CD4-positive, alpha-beta T cell treated with Interleukin-21 for 1 hour (primary cell): ENCODE measurements at regions not wholly inside any gene's neighbourhood (a gene's known extent, or its start where the extent isn't known, plus 50 kb on each side); places are given as distances from the start of the nearest gene placed in this dataset.
"Not testable (repeated sequence)": the region's sequence is repeated elsewhere in the genome, so short reads cannot be mapped to it uniquely, and the experiment has no call there.

Experiments
- DNase-seq: peaks from one replicate; pipeline ENCODE4 v3.0.0-alpha.2; 2020

DNA sequence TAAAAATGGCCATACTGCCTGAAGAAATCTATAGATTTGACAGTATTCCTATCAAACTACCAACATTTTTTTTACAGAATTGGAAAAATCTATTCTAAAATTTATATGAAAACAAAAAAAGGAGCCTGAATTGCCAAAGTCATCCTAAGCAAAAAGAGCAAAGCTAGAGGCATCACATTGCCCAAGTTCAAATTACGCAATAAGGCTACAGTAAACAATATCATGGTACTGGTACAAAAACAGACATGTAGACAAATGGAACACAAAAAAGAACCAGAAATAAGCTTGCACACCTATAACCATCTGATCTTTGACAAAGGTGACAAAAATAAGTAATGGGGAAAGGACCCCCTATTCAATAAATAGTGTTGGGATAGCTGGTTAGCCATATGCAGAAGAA lies 50.2 kb upstream of the THSD7B start:
- no peak for DNase-seq

DNA sequence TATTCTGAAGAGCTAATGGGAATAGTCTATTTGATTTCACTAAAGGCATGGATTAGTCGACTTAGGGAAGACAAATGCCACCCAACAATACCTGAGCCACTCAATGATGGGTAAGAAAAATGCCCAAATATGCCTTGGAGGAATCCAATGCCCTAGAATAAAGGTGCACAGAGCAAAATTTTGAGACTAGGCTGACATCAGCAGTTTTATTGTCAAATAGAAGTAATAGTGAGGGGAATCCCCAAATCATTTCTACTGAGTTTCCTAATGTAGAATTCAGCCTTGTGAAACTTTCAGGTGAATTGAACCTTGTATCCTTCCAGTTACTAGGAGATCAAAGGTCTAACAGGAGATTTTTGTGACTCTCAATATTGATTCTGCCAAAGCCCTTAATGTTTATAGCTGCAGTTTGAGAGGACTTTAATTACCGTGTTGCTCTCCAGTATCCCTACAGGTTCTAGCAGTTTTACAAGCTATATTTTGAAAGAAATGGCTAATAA lies 50.8 kb upstream of the THSD7B start:
- DNase-seq: no peak

GRCh38 chr2:136713739-136714138 lies 51.6 kb upstream of the THSD7B start:
- no peak for DNase-seq

DNA sequence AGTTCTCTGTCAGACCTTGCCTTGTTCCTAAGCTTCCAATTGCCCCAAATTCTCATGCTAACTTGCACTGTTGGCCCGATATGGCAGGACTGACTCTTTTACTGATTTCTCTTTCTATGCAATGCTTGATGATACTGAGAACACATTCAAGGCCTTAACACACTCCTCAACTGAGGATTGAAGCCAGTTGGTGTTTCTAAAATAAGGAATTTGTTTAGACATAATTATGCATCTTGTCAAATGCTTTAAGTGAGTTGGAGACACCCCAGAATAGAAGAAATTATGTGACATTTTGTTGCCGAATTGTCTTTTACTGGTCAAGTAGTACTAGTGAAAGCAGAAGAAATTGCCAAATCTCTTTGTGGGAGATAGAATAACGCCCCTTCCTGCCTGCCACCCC lies 60.0 kb upstream of the THSD7B start:
- no peak for DNase-seq

DNA sequence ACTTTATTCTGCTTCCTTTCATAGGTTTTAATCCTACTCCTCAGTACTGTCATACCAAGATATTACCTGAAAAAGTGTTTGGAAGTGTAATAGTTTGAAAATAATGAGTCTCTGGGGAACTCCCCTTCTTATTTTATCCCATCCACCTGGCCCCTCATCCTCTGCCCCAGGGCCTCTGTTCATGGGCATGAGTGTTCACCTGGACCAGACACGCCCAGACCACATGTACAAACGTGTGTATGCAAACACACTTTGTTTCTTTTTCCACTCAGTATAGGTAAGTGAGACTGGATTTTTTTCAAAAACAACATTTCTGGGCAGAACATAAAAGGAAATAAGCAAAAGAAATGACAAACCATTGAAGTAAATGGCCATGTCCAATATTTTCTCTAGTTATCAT lies 62.1 kb upstream of the THSD7B start:
- DNase-seq: no peak

- DNase-seq: no peak
These were observed 68.9 kb upstream of the THSD7B start for GRCh38 chr2:136696438-136696837.

DNA sequence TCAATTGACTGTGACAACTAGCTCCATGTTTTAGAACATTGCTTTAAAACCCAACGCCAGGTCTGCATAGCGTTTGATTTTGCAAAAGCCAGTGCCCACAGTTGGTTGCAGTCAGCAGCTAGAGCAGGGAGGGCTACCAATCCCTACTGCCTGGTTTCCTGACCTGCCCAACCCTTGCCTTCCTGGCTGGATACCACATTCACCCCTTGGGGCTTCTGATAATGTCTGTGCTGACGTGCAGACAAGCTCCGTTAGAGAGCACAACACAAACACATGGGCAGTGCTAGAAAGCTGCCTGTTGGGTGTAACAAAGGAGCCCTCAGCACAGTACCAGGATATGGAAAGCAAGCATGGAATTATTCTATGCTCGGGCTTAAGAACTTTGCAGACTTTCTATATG lies 71.4 kb upstream of the THSD7B start:
- DNase-seq: no peak

- not testable (repeated sequence) for DNase-seq
These were observed 85.3 kb upstream of the THSD7B start for GRCh38 chr2:136680079-136680478.

DNA sequence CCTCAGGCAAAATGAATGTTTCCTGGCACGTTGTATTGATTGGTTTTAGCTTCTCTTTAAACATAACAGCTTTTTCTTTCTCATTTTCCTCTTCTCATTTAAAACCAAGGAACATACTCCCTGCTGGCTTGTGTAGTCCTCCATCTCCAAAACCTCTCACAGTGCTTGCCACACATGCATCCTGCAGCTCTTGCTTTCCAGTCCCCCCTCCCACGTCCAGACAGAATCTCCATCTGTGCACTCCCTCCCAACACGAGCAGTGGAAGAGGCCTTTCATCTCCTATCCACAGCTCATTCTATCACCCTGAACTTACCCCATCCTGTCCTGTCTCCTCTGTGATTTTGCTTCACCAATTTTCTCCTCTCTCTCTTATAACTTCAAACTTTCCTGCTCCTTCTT lies 99.6 kb upstream of the THSD7B start:
- no peak for DNase-seq

DNA sequence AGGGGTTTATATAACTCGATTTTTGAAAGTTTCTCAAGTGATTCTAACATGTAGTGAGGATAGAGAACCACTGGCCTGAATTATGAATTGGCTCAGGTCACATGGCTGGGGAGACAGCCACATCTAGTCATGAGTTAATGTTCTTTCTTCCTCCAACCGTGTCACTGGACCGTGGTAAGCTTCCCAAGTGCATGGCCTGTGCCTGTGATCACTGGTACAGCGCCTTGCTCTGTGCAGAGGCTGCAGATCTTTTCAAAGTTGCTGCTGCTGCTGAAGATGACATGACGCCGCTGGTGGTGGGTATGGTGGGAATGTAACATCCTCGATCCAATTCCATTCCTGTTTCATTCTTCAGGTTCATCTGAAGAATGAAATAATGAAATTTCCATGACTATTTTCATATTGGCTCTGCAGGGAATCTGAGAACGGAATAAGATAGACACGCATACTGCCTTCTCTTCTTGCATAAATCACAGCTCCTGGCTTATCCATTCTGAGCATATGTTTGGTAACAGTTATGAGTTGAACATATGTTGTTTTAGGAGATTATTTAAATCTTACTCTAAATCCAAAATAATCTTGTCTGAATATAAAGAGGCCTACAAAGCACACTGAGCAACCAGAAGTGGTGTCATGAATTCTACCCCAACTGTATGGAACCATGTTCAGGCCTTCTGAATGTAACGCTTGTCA lies 100.5 kb upstream of the THSD7B start:
- DNase-seq: no peak

DNA sequence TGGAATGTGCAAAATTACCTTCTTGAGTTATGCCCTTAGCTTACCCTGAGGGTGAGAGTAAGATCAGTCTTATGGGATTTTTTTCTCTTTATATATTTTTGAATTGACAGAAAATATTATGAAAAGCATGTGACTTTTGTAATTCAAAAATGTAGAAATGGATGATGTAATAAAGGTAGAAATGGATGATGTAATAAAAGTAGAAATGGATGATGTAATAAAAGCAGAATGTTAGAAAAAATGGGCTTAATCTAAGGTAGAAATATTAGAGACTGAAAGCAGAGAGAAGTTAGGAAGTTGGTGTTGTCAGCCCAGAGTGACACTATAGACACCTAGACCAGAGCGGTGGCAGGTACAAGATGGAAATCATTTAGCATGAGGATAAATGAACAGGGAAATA lies 107.1 kb upstream of the THSD7B start:
- DNase-seq: no peak

- no peak for DNase-seq
These were observed 111.5 kb upstream of the THSD7B start for GRCh38 chr2:136653861-136654260.

GRCh38 chr2:136651456-136652010 lies 113.8 kb upstream of the THSD7B start:
- DNase-seq: no peak

DNA sequence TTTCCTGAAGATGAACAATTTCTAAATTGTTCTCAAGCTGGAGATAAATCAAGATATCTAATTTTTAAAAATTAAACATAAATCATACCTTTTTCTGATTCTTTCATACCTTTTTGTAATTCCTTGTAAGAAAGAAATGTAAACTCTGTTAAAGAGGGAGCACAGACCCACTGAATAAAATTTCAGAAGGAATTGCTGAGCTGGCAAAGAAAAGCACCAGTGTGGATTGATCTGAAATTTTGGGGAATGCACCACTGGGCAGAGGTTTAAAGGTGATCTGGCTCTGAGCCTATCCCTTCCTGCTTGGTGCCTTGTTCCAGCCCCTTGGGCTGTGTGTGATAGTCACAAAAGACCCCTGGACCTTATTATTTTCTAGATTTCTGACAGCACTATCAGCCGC lies 118.3 kb upstream of the THSD7B start:
- DNase-seq: no peak

DNA sequence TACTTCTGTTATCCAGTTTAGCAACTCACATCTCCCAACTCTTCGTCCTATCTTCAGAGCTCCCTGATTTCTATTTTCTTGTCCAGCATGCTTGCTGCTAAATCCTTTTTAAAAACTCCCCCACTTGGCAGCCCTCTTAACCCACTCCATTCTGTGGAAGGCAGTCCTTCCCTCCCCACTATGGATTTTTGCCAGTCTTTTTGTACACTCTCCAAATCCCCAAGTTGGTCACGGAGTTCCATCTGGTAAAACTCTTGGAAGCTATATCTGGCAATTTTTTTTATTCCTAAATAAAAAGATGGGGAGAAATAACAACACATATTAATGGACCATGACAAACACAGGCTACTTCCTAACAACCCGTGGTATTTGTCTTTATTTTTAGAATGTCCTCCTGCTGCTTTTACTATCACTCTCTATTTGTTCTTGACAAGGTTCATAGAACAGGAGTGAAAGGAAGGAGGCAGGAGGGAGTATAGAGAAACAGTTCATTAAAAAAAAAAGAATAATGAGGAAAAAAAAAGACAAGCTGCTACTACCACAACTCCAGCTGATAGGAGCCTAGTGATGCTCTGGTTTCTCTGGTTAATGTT lies 120.0 kb upstream of the THSD7B start:
- no peak for DNase-seq

DNA sequence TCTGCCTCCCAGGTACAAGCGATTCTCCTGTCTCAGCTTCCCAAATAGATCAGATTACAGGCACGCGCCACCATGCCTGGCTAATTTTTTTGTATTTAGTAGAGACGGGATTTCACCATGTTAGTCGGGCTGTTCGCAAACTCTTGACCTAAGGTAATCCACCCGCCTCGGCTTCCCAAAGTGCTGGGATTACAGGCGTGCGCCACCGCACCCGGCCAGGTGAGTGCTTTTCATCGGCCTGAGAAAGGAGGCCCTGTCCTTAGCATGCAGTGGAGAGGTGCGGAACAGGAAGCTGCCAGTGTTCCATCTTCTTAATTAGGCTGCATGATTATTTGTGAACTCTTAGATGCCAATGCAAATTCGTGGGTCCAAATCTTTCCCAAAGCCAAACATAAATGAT lies 125.7 kb upstream of the THSD7B start:
- DNase-seq: no peak

DNA sequence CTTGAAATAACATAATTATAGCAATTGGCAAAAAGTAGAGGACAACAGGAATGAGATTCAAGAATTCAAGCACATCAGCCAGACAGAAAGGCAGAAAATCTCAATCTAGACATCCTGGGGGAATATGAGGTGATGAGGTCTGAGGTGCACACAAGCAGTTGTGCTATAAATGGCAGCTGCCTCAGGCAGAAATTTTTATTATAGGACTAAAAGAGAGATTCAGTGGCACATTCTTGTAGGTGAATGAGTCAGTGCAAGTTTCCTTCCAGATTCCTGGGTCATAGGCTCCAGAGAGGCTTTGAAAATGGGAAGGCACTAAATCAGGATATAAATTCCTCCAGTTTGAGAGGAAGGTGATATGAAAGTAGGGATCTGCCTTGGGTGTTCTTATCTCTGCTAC lies 127.2 kb upstream of the THSD7B start:
- no peak for DNase-seq

GRCh38 chr2:136637402-136637801 lies 127.9 kb upstream of the THSD7B start:
- no peak for DNase-seq

DNA sequence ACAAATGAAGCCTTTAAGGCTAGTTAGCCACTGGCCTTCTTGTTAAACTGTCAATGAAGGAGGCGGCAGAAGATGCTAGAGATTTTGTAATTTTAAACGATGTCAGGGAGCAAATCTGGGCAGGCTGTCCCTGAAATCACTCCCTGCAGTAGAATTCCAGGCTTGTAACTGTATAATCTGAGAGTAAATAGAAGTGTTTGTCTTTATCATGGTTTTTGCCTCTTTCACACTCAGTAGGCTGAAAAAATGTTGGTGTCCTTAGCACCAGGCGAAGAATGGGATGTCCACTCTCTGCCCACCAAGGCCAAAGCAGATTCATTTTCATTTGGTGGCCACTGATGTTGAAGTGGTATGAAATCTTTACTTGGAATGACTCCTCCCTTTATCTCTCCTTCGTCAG lies 136.9 kb upstream of the THSD7B start:
- no peak for DNase-seq

GRCh38 chr2:136613096-136613495 lies 152.2 kb upstream of the THSD7B start:
- DNase-seq: no peak

DNA sequence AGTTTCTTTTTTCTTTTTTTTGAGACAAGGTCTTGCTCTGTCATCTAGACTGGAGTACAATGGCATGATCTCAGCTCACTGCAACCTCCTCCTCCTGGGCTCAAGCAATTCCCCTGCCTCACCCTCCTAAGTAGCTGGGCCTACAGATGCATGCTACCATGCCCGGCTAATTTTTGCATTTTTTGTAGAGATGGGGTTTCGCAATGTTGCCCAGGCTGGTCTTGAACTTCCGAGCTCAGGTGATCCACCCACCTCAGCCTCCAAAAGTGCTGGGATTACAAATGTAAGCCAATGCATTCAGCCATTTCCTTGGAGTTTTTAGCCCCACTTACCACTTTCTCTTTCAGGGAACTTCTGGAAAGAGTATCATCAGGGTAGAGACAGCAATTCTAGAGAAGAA lies 153.3 kb upstream of the THSD7B start:
- no peak for DNase-seq

DNA sequence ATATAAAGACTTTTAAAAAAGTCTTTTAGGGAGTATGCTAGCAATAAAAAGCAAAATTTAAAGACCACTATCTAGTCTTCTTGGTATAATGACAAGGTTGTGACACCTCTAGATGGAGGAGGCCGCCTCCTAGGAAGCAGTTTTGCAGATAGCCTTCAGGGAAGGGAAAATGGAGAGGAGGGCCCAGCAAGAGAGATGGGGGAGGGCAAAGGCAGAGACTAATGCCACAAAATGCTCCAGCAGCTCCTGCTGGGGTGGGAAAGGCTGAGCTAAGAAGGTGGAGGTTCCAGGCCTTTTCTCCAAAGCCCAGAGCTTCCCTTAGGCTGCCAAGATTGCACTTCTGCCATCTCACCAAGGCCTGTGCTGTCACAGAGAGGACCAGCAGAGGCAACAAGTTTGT lies 153.9 kb upstream of the THSD7B start:
- DNase-seq: no peak

- DNase-seq: peak; percentile 3
These were observed 182.6 kb upstream of the THSD7B start for GRCh38 chr2:136582628-136583205.

GRCh38 chr2:136572335-136572734 lies 193.0 kb upstream of the THSD7B start:
- no peak for DNase-seq
